ENCODE measurements at regions not wholly inside any gene's neighbourhood (a gene's known extent, or its start where the extent isn't known, plus 50 kb on each side); places are given as distances from the start of the nearest gene placed in this dataset.

GRCh38 chr5:1706021-1706420 lies 93.6 kb downstream of the MRPL36 start:
- DNase-seq = no peak

GRCh38 chr5:1704676-1705075 lies 95.0 kb downstream of the MRPL36 start:
- DNase-seq = no peak

DNA sequence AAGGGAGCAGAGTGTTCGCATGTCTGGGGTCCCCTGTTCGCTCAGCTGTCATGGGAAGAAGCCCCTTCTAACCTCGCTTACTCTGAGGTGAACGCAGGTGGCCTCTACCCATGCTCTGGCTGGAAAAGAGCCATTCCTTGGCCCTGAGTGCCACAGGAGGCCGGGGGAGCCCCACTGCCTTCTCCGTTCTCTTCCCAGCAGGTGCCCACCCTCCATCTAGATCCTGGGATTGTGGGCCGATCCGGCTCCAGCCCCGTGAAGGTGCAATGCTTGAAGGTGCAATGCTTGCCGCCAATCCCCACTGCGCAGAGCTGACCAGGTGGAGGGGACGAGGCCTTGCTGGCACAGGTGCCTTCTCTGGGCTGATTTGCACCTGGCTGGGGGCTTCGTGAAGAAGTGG lies 95.4 kb downstream of the MRPL36 start:
- DNase-seq = no peak

DNA sequence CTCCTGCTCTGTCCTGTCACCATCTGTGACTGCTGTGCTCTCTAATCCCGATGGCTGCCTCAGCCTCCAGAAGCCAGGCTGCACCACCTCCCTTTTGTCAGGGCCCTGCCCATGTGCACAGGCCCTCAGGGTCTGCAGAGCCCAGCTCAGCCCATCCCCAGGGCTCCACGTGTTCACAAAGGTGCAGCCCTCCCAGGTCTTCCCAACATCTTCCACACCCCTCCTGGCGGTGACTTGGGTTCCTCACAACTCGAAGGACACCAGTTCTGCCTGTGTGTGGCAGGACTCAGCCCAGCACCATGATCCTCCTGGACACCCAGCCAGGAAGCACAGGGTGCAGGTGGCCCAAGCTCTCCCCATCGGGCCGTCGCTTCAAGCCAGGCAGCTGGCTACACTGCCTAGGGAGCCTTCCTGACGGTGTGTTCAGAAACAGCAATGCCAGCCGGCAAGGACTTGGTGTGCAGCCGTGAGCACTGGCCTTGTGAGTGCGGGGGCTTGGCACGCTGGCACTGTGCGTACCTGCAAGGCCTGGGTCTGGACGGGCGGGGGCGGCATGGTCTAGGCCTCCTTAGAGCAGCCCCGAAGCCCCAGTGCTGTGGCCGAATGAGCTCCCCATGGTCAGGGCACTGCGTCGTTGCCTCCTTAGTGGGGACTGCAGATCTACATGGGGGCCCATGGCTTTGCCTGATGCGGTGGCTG lies 96.1 kb downstream of the MRPL36 start:
- no peak for DNase-seq

DNA sequence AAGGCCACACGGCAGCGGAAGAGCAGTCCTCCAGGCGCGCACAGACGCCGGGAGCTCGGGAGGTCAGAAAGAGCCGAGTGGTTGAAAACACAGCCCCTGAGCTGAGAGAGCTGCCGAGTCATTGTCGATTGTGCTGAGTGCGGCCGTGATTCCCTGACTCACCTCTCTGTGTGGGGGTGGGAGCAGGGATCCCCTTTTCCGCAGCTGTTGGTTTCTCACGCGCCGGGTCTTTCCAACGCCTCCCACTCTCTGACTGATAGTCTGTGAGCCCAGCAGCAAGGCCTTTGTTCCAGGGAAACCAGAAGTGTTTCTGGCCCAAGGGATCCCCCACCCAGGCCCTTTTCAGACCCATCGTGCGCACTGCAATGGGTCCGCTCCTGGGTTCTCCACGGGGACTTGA lies 97.3 kb downstream of the MRPL36 start:
- no peak for DNase-seq

DNA sequence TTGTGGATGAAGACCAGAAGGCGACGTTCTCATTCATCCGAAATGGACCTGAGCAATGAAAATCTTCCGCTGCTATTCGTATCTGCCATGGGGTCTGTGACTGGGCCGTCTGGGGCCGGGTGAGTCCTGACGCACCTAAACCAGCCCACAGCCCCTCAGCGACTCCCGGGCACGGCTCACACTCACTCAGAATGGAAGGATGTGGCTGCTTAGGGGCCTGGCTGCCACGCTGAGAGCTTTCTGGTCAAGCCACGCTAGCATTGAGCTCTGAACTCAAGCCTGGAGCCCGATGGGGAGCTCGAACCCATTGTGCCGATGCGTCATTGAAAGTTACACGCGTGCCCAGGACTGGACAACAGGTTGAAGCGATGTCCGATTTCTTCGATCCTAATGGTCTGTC lies 97.8 kb downstream of the MRPL36 start:
- no peak for DNase-seq

DNA sequence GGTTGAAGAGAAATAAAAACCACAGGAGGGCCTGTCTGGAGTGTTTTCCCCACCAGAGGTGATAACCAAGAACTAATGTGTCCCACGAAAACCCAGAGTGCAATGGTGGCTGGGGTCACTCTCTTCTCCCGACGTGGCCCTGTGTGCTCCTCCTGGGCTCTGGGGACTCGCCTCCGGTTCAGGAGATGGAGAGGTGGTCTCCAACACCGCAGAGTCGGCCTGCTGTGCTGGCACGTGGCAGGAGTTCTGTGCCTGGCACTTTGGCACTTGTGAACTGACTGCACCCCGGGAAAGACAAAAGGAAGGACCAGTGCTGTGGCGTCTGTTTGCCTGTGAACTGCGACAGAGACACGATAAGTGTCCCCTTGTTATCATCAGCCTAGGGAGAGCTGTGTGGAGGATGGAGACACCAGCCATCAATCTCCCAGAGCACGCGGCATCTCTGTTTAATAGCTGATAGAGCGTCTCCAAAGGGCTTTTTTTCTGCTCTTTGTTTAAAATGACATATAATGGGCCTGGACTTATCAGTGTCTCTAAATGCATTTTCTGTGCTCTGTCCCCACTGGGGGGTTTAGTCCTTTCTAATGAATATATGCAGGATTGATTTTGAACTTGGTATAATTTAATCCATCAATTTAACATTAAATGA lies 98.3 kb downstream of the MRPL36 start:
- DNase-seq = no peak

GRCh38 chr5:1699394-1699793 lies 100.2 kb downstream of the MRPL36 start:
- DNase-seq = no peak

GRCh38 chr5:1698589-1699316 lies 100.9 kb downstream of the MRPL36 start:
- DNase-seq = no peak

GRCh38 chr5:1692381-1692780 lies 107.3 kb downstream of the MRPL36 start:
- DNase-seq = no peak

DNA sequence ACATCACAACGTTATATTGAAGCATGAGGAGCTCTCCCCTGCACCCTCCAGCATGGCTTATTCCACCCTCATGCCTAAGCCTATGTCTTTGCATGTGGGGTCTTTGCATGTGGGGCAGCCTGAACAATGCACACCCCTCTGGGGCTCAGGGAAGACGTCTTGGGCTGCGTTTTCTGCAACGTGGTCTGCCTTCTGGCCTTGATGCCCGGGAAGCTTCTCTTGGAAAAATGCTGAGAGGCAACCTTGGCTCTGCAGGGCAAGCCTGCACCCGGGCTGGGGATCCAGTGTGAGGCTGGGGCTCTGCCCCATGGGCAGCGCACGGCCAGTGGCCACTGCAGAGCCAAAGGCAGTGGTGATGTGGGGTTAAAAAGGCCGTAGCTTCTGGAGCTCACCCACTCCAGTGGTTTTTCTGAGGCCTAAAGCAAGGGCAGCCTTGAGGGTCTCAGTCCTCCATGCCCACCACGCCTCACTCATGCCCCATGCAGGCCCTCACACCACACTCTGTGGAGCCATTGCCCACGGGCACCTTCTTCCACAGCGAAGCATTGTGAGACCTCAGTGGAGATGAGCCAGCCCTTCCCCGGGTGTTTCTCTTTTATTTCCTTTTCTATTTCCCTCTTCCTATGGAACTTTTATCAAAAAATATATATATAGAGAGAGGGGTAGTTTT lies 112.2 kb downstream of the MRPL36 start:
- DNase-seq = no peak

DNA sequence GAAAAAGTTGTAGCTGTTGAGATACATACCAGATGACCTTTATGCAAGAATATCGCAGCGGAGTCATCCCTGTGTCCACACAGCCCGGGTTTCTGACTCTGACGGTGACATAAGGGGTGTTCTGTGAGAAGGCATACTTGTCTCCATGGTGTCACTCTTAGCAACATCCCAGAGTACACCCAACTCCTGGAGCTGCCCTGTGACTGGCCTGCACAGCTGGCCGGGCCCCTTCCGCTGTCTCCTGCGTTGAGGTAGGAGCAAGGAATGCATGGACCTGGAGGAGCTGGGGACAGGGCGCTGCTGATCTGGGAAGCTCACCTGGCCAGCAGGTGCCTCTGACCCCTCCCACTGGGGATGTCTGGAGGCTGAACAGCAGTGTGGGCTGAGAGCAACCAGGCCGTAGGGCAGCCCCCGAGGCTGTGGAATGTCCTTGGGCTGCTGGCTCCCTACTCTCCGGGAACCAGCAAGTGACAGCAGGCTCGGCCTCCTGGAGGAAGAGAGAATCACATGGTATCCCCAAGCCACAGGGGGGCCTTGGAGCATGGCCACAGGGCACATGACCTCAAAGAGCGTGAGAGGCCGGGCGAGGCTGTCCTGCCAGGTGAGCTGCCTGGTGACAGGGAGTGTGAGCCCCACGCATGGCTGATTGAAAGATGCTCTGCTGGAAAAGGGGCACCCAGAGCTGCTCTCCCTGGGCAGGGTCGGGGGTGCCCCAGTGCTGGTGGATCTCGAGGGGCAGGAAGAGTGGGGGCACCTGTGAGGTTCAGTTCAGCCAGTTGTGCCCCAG lies 113.4 kb downstream of the MRPL36 start:
- no peak for DNase-seq

DNA sequence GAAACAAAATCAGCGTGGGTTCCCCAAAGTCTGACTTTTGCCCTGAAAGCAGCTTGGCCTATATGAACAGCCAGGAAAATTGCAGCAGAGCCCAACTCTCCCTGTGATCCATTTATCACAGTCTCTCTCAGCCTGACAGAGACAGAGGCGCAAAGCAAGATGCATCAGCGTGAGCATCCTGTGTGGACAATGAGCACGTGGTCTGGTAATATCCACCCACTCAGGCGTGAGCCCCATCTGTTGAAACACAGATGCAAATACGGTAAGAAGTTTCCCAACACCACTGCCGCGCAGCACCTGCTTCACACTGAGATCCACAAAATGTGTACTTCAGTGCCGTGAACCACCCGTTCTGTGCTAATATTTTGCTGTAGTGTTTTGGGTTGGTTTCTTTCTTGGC lies 114.6 kb downstream of the MRPL36 start:
- DNase-seq = no peak

DNA sequence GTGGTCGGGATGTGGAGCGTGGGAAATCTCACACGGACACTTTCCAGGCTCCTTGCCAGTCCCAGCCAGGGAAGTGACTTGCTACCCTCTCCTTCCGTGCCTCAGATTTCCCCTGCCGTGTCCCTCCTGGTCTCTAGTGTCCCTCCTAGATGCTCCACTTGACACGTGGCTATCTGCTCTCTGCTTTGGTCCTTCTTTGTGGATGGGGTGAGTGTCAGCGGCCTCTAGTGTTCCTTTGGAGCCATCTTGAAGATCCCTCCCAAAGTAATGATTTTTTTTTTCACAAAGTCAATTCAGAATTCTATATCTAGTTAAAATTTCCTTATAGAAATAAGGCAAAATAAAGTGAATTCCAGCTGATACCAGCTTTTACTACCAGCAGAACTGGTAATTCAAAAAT lies 117.7 kb downstream of the MRPL36 start:
- no peak for DNase-seq

DNA sequence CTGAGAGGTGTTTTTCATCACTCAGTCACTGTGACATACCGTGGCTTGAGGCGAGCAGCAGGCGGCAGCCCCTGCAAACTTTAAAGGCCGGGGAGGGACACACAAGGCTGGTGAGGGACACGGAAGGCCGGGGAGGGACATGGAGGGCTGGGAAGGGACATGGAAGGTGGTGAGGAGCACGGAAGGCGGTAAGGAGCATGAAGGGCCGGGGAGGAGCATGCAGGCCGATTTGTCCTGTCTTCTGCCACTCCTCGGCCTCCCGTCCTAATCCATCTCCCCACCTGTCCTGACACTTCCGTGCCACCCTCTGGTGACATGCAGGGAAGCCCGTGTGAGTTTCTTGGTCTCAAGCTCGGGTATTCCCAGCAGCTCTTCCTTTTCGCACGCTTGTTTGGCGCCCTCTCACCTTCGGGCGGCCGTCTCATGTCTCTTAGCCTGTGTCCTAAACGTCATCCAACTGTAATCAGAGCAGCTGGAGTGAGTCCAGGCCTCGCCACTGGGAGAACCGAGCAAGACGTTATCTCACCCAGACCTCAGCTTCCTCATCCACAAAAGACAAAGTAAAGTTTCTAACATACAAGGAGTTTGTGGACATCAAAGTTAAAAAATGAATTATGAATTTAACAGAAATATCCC lies 126.5 kb downstream of the MRPL36 start:
- DNase-seq = no peak

- no peak for DNase-seq
Measured at GRCh38 chr5:1672396-1672795, 127.2 kb downstream of the MRPL36 start.

- no peak for DNase-seq
Measured at GRCh38 chr5:1671351-1671750, 128.3 kb downstream of the MRPL36 start.

GRCh38 chr5:1670351-1670750 lies 129.3 kb downstream of the MRPL36 start:
- DNase-seq = no peak

- DNase-seq = no peak
Measured at GRCh38 chr5:1669276-1670155, 130.1 kb downstream of the MRPL36 start.

GRCh38 chr5:1668141-1668721 lies 131.4 kb downstream of the MRPL36 start:
- DNase-seq = no peak
